HEK293 (cell line): ENCODE measurements at regions not wholly inside any gene's neighbourhood (a gene's known extent, or its start where the extent isn't known, plus 50 kb on each side); places are given as distances from the start of the nearest gene placed in this dataset.
"Not testable (repeated sequence)": the region's sequence is repeated elsewhere in the genome, so short reads cannot be mapped to it uniquely, and the experiment has no call there.

Source experiments
- CTCF ChIA-PET: fragments of 350-600 bp; formaldehyde crosslinking; extraction: SDS; loops from one replicate; lab custom pipeline; 2021; ENCODE audit warnings: antibody characterized with exemption; lab: Yijun Ruan, JAX
- POLR2A ChIA-PET: fragments of 300-600 bp; formaldehyde crosslinking; extraction: SDS; loops from one replicate; lab custom pipeline; 2020; ENCODE audit warnings: antibody characterized with exemption, inconsistent platforms; lab: Yijun Ruan, JAX
- H3K27ac ChIP-seq: fragments of 200-500 bp; sonication (Bioruptor generic); 2 replicates; pipeline ENCODE4 v1.5.1; 2014; ENCODE audit warnings: low read depth, low read length, control low read depth, inconsistent platforms; ENCODE audit errors: extremely low read depth
- H3K36me3 ChIP-seq, 2 experiments: fragments of 200-500 bp in 1 of 2; sonication (Bioruptor generic) in 1 of 2; 1 replicate in 1 of 2; 2 replicates in 1 of 2; pipeline ENCODE4 v1.5.1; 2014 to 2017; ENCODE audit warnings: inconsistent platforms in 2 of 2, low read length in 2 of 2; ENCODE audit not compliant: control insufficient read depth in 2 of 2, insufficient read depth in 1 of 2
- H3K4me1 ChIP-seq: fragments of 200-500 bp; sonication (Bioruptor generic); 2 replicates; pipeline ENCODE4 v1.5.1; 2014; ENCODE audit warnings: mild to moderate bottlenecking, low read length, inconsistent platforms; ENCODE audit not compliant: control insufficient read depth, insufficient read depth
- H3K4me3 ChIP-seq: 2 replicates; pipeline ENCODE4 v1.5.1; 2011; ENCODE audit warnings: low read depth, mild to moderate bottlenecking, control low read depth, low read length, moderate library complexity
- H3K9me3 ChIP-seq: fragments of 200-500 bp; sonication (Bioruptor generic); 2 replicates; pipeline ENCODE4 v1.5.1; 2014; ENCODE audit warnings: low read depth, low read length, inconsistent platforms; ENCODE audit not compliant: control insufficient read depth, insufficient read depth
- CTCF ChIP-seq: fragments of 450-650 bp; formaldehyde crosslinking; IDR thresholded peaks from 2 replicates; pipeline ENCODE4 v1.5.1; 2016; ENCODE audit warnings: missing biosample characterization, missing genetic modification characterization
- HOXA7 ChIP-seq: sonication (generic); formaldehyde crosslinking; IDR thresholded peaks from 2 replicates; pipeline ENCODE4 v1.8.1; 2022; ENCODE audit warnings: missing genetic modification reagents, borderline replicate concordance
- OSR2 ChIP-seq: fragments of 450-650 bp; formaldehyde crosslinking; IDR thresholded peaks from 2 replicates; pipeline ENCODE4 v1.5.1; 2016; ENCODE audit warnings: missing biosample characterization, missing genetic modification characterization
- SCRT1 ChIP-seq: fragments of 450-650 bp; formaldehyde crosslinking; IDR thresholded peaks from 2 replicates; pipeline ENCODE4 v1.5.1; 2016; ENCODE audit warnings: missing biosample characterization, missing genetic modification characterization, borderline replicate concordance
- SCRT2 ChIP-seq: fragments of 450-650 bp; formaldehyde crosslinking; IDR thresholded peaks from 2 replicates; pipeline ENCODE4 v1.5.1; 2016; ENCODE audit warnings: missing biosample characterization, missing genetic modification characterization
- SP2 ChIP-seq: fragments of 450-650 bp; formaldehyde crosslinking; IDR thresholded peaks from 2 replicates; pipeline ENCODE4 v1.5.1; 2016; ENCODE audit warnings: missing biosample characterization, missing genetic modification characterization
- ZBTB48 ChIP-seq: fragments of 450-650 bp; formaldehyde crosslinking; IDR thresholded peaks from 2 replicates; pipeline ENCODE4 v1.5.1; 2016; ENCODE audit warnings: missing biosample characterization, missing genetic modification characterization
- ZNF148 ChIP-seq: fragments of 450-650 bp; formaldehyde crosslinking; IDR thresholded peaks from 2 replicates; pipeline ENCODE4 v1.5.0; 2017; ENCODE audit warnings: missing biosample characterization, missing genetic modification characterization, borderline replicate concordance
- ZNF18 ChIP-seq: fragments of 450-650 bp; formaldehyde crosslinking; IDR thresholded peaks from 2 replicates; pipeline ENCODE4 v1.5.1; 2016; ENCODE audit warnings: missing biosample characterization, missing genetic modification characterization
- ZNF202 ChIP-seq: fragments of 450-650 bp; formaldehyde crosslinking; IDR thresholded peaks from 2 replicates; pipeline ENCODE4 v1.5.1; 2016; ENCODE audit warnings: missing biosample characterization, missing genetic modification characterization, borderline replicate concordance
- ZNF280D ChIP-seq: fragments of 450-650 bp; formaldehyde crosslinking; IDR thresholded peaks from 2 replicates; pipeline ENCODE4 v1.5.1; 2016; ENCODE audit warnings: missing biosample characterization, missing genetic modification characterization
- ZNF639 ChIP-seq: fragments of 450-650 bp; formaldehyde crosslinking; IDR thresholded peaks from 2 replicates; pipeline ENCODE4 v1.5.1; 2016; ENCODE audit warnings: missing biosample characterization, missing genetic modification characterization
- ZSCAN23 ChIP-seq: fragments of 450-650 bp; formaldehyde crosslinking; IDR thresholded peaks from 2 replicates; pipeline ENCODE4 v1.5.1; 2016; ENCODE audit warnings: missing biosample characterization, missing genetic modification characterization

- POLR2A ChIA-PET, H3K4me3 ChIP-seq, H3K4me1 ChIP-seq, H3K36me3 ChIP-seq, CTCF ChIA-PET, H3K9me3 ChIP-seq, H3K27ac ChIP-seq: not testable (repeated sequence)
These were observed 211.5 kb downstream of the HTR1B start for GRCh38 chr6:77251801-77252200.

- H3K9me3 ChIP-seq: no peaks in the 10 kb centered on the region
- ChIA-PET POLR2A (no interaction called here), CTCF (no interaction called here)
- no peaks in the 10 kb centered on the region for H3K4me1 ChIP-seq
- TF ChIP-seq ZNF639 (tag by site-specific recombination) (no peak), ZNF148 (tag by site-specific recombination) (no peak), ZSCAN23 (no peak), SCRT2 (tag by site-specific recombination) (no peak), HOXA7 (no peak), OSR2 (no peak), ZBTB48 (tag by site-specific recombination) (no peak), ZNF18 (no peak)
- H3K36me3 ChIP-seq: no peaks in the 10 kb centered on the region
- H3K27ac ChIP-seq: no peak overlapping the region
- no peak overlapping the region for H3K4me3 ChIP-seq
These were observed 213.7 kb downstream of the HTR1B start for GRCh38 chr6:77249560-77249959.

- TF ChIP-seq SP2 (tag by site-specific recombination) (no peak), SCRT1 (tag by site-specific recombination) (no peak), CTCF (no peak), ZNF280D (tag by site-specific recombination) (no peak), ZNF202 (tag by site-specific recombination) (no peak)
- POLR2A ChIA-PET: no interaction called here
- CTCF ChIA-PET: interaction anchor here (0.5 to 0.9 kb wide), 3 partner anchors 11 to 212 kb away, joined by 3 read pairs; no protein-coding TSS in a partner anchor
- H3K27ac ChIP-seq: no peak overlapping the region
- no peaks in the 10 kb centered on the region for H3K9me3 ChIP-seq
- no peak overlapping the region for H3K4me3 ChIP-seq
- H3K4me1 ChIP-seq: no peaks in the 10 kb centered on the region
- no peaks in the 10 kb centered on the region for H3K36me3 ChIP-seq
These were observed 218.3 kb downstream of the HTR1B start for GRCh38 chr6:77245026-77245425.
